ENCODE measurements at regions not wholly inside any gene's neighbourhood (a gene's known extent, or its start where the extent isn't known, plus 50 kb on each side); places are given as distances from the start of the nearest gene placed in this dataset.

GRCh38 chr10:8510471-8510870 lies 456.0 kb downstream of the GATA3 start:
- H3K27me3 Mint-ChIP-seq, result peaks cover 43% of the 10 kb centered on the region
- no peak for TF ChIP-seq CTCF (IDR thresholded peaks at IDR 0.05; ENCODE audit: unreplicated experiment)

GRCh38 chr10:8511026-8511425 lies 456.5 kb downstream of the GATA3 start:
- no peak for TF ChIP-seq CTCF (IDR thresholded peaks at IDR 0.05; ENCODE audit: unreplicated experiment)
- Mint-ChIP-seq H3K27ac (no peak overlapping the region), H3K27me3 (peaks cover 39% of the 10 kb centered on the region), H3K4me3 (ENCODE audit: low read depth) (no peak overlapping the region), H3K9me3 (ENCODE audit: low read depth) (no peaks in the 10 kb centered on the region), H3K4me1 (ENCODE audit: low read depth) (no peaks in the 10 kb centered on the region), H3K36me3 (ENCODE audit: insufficient read depth) (no peaks in the 10 kb centered on the region)
- no peak for DNase-seq (ENCODE audit: low spot score, unreplicated experiment)

More at GRCh38 chr10:8510471-8510870, 456.0 kb downstream of the GATA3 start:
- Mint-ChIP-seq H3K4me1 (ENCODE audit: low read depth) (no peaks in the 10 kb centered on the region), H3K9me3 (ENCODE audit: low read depth) (no peaks in the 10 kb centered on the region), H3K36me3 (ENCODE audit: insufficient read depth) (no peaks in the 10 kb centered on the region), H3K4me3 (ENCODE audit: low read depth) (no peak overlapping the region), H3K27ac (no peak overlapping the region)
- DNase-seq (ENCODE audit: low spot score, unreplicated experiment), result no peak

GRCh38 chr10:8513155-8514147 lies 459.0 kb downstream of the GATA3 start:
- no peaks in the 10 kb centered on the region for H3K4me1 Mint-ChIP-seq (ENCODE audit: low read depth)
- H3K36me3 Mint-ChIP-seq (ENCODE audit: insufficient read depth), result no peaks in the 10 kb centered on the region
- no peak for TF ChIP-seq CTCF (IDR thresholded peaks at IDR 0.05; ENCODE audit: unreplicated experiment)
- H3K27ac Mint-ChIP-seq, result no peak overlapping the region
- peaks cover 41% of the 10 kb centered on the region for H3K27me3 Mint-ChIP-seq
- DNase-seq (ENCODE audit: low spot score, unreplicated experiment), result no peak
- no peak overlapping the region for H3K4me3 Mint-ChIP-seq (ENCODE audit: low read depth)
- no peaks in the 10 kb centered on the region for H3K9me3 Mint-ChIP-seq (ENCODE audit: low read depth)

- Mint-ChIP-seq H3K36me3 (ENCODE audit: insufficient read depth) (no peaks in the 10 kb centered on the region), H3K9me3 (ENCODE audit: low read depth) (no peaks in the 10 kb centered on the region), H3K27me3 (peaks cover 12% of the 10 kb centered on the region), H3K27ac (no peak overlapping the region), H3K4me3 (ENCODE audit: low read depth) (no peak overlapping the region), H3K4me1 (ENCODE audit: low read depth) (no peaks in the 10 kb centered on the region)
- no peak for DNase-seq (ENCODE audit: low spot score, unreplicated experiment)
- TF ChIP-seq CTCF (IDR thresholded peaks at IDR 0.05; ENCODE audit: unreplicated experiment), result no peak
Measured at GRCh38 chr10:8520382-8520781, 465.9 kb downstream of the GATA3 start.

- H3K4me3 Mint-ChIP-seq (ENCODE audit: low read depth), result no peak overlapping the region
- H3K9me3 Mint-ChIP-seq (ENCODE audit: low read depth), result no peaks in the 10 kb centered on the region
- peaks cover 16% of the 10 kb centered on the region for H3K27me3 Mint-ChIP-seq
- no peaks in the 10 kb centered on the region for H3K4me1 Mint-ChIP-seq (ENCODE audit: low read depth)
- no peak overlapping the region for H3K27ac Mint-ChIP-seq
- no peaks in the 10 kb centered on the region for H3K36me3 Mint-ChIP-seq (ENCODE audit: insufficient read depth)
- no peak for TF ChIP-seq CTCF (IDR thresholded peaks at IDR 0.05; ENCODE audit: unreplicated experiment)
- DNase-seq (ENCODE audit: low spot score, unreplicated experiment), result no peak
Measured at GRCh38 chr10:8527773-8528172, 473.3 kb downstream of the GATA3 start.

Measured in progenitor cell of endocrine pancreas (in vitro differentiated cells).